ENCODE measurements at regions not wholly inside any gene's neighbourhood (a gene's known extent, or its start where the extent isn't known, plus 50 kb on each side); places are given as distances from the start of the nearest gene placed in this dataset.

DNA sequence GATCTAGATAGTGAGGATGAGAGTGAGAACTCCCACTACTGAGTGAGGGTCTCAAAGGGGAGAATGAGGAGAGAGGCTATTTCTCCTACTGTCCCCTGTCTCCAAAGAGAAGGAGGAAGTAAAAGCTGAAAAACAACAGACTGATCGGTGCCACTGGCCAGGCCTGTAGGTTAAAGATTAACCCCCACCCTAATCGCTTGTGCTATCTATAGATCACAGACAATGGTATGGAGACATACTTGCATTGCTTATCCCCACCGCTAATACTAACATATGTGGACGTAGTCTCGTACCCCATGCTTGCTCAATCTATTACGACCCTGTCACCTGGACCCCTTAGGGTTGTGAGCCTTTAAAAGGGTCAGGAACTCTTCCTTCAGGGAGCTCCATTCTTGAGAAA is 777.9 kb upstream of the TMEM132C start:
- TF ChIP-seq POLR2A (IDR thresholded peaks at IDR 0.05): no peak
- TF ChIP-seq, protein P1, sequence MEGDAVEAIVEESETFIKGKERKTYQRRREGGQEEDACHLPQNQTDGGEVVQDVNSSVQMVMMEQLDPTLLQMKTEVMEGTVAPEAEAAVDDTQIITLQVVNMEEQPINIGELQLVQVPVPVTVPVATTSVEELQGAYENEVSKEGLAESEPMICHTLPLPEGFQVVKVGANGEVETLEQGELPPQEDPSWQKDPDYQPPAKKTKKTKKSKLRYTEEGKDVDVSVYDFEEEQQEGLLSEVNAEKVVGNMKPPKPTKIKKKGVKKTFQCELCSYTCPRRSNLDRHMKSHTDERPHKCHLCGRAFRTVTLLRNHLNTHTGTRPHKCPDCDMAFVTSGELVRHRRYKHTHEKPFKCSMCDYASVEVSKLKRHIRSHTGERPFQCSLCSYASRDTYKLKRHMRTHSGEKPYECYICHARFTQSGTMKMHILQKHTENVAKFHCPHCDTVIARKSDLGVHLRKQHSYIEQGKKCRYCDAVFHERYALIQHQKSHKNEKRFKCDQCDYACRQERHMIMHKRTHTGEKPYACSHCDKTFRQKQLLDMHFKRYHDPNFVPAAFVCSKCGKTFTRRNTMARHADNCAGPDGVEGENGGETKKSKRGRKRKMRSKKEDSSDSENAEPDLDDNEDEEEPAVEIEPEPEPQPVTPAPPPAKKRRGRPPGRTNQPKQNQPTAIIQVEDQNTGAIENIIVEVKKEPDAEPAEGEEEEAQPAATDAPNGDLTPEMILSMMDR (IDR thresholded peaks at IDR 0.05 in 4 of 5, conservative IDR thresholded peaks at IDR 0.05 in 1 of 5): no peak

Measured in gastrocnemius medialis (tissue), 4 donors.